Breast epithelium (tissue), 3 donors: ENCODE measurements at regions not wholly inside any gene's neighbourhood (a gene's known extent, or its start where the extent isn't known, plus 50 kb on each side); places are given as distances from the start of the nearest gene placed in this dataset.

Experiments
- CTCF ChIP-seq, 3 donors: fragments of 450-650 bp; IDR thresholded peaks; one replicate each; pipeline ENCODE4 v1.5.1; 2016 to 2017; ENCODE audit warnings: antibody characterized with exemption in 3 of 3, mild to moderate bottlenecking in 3 of 3, moderate library complexity in 3 of 3
- POLR2A ChIP-seq: fragments of 450-650 bp; IDR thresholded peaks from one replicate; pipeline ENCODE4 v1.6.1; 2016; ENCODE audit warnings: antibody characterized with exemption, mild to moderate bottlenecking, moderate library complexity

DNA sequence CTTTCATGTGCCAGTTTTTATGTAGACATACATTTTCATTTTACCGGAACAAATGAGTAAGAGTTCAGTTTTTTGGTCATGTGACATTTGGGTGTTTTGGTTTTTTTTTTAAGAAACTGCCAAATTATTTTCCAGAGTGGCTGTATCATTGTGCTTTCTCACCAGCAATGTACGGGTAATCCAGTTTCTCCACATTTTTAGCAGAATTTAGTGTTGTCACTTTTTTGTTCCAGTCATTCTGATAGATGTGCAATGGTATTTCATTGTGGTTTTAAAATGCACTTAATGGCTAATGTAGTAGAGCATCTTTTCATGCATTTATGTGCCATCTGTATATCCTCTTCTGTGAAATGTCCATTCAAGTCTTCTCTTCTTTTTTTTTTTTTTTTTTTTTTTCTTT, 126.5 kb upstream of the FBXO11 start:
- no peak for TF ChIP-seq CTCF (IDR thresholded peaks at IDR 0.05)
- TF ChIP-seq POLR2A, result no peak
